K562 (cell line): ENCODE measurements at regions not wholly inside any gene's neighbourhood (a gene's known extent, or its start where the extent isn't known, plus 50 kb on each side); places are given as distances from the start of the nearest gene placed in this dataset.

Experiments
- ATAC-seq: fragments of 200-7000 bp; cut with Tn5 transposase; 3 replicates; pipeline ENCODE4 v1.9.1; 2020; ENCODE audit warnings: moderate library complexity
- BruUV-seq: library from RNA; stranded (reverse); fragments of 400-500 nt; replicated peaks from 2 replicates; lab custom pipeline; 2021; lab: Mats Ljungman, UMichigan
- CTCF ChIA-PET: fragments of 300-600 bp; formaldehyde crosslinking; extraction: SDS; loops from one replicate; lab custom pipeline; 2021; ENCODE audit warnings: low intra/inter-chr PET ratio; lab: Yijun Ruan, JAX
- POLR2A ChIA-PET: fragments of 300-600, 350-650 bp; sonication (Branson Sonifier 250); formaldehyde crosslinking; extraction: SDS; loops from one replicate; lab custom pipeline; 2021; ENCODE audit warnings: antibody characterized with exemption, inconsistent platforms; lab: Yijun Ruan, JAX
- DNase-seq, 4 experiments: peaks; one replicate each; pipeline versions ENCODE4 v3.0.0 to v3.0.0-alpha.2; 2011 to 2018; ENCODE audit warnings: low spot score in 3 of 4, mixed read lengths in 3 of 4; ENCODE audit errors: extremely low read depth in 1 of 4
- FAIRE-seq: peaks from 2 replicates; lab custom pipeline; 2011; peaks lifted over from hg19 to GRCh38; lab: Jason Lieb, UNC
- H2AFZ ChIP-seq: 2 replicates; pipeline ENCODE4 v1.6.0; 2011; ENCODE audit warnings: low read depth, low read length, control low read depth, inconsistent platforms
- H3K27ac ChIP-seq: fragments of 200-600 bp; 3 replicates; pipeline ENCODE4 v1.8.0; 2011; ENCODE audit warnings: low read depth, mild to moderate bottlenecking, control low read depth, inconsistent platforms, low read length, moderate library complexity, mixed read lengths; ENCODE audit errors: extremely low read depth
- H3K27me3 ChIP-seq, 2 experiments: fragments of 300-600 bp in 1 of 2; 2 replicates in 1 of 2; 3 replicates in 1 of 2; pipeline versions ENCODE4 v1.6.0 to v1.8.0; 2011; ENCODE audit warnings: inconsistent platforms in 2 of 2, low read length in 2 of 2, mild to moderate bottlenecking in 1 of 2, mixed read lengths in 1 of 2, moderate library complexity in 1 of 2; ENCODE audit not compliant: control insufficient read depth in 2 of 2, insufficient read depth in 2 of 2
- H3K36me3 ChIP-seq: fragments of 300-600 bp; 3 replicates; pipeline ENCODE4 v1.8.0; 2011; ENCODE audit warnings: mild to moderate bottlenecking, low read length, inconsistent platforms; ENCODE audit not compliant: control insufficient read depth, insufficient read depth
- H3K4me1 ChIP-seq, 2 experiments: fragments of 200-600 bp in 1 of 2; replicated peaks in 1 of 2; 2 replicates in 1 of 2; 3 replicates in 1 of 2; pipeline versions ENCODE4 v1.5.1 to v1.8.0; 2011; ENCODE audit warnings: inconsistent platforms in 2 of 2, low read length in 2 of 2, mild to moderate bottlenecking in 1 of 2, mixed read lengths in 1 of 2, moderate library complexity in 1 of 2; ENCODE audit not compliant: control insufficient read depth in 2 of 2, insufficient read depth in 2 of 2
- H3K4me2 ChIP-seq: 2 replicates; pipeline ENCODE4 v1.6.1; 2011; ENCODE audit warnings: low read length, control low read depth, inconsistent platforms, mixed read lengths; ENCODE audit not compliant: insufficient read depth
- H3K4me3 ChIP-seq: fragments of 200-600 bp; sonication (generic), shearing (Covaris generic); 2 replicates; pipeline ENCODE4 v1.5.1; 2016; ENCODE audit warnings: control low read depth, inconsistent platforms
- H3K79me2 ChIP-seq: fragments of 200-600 bp; 3 replicates; pipeline ENCODE4 v1.8.0; 2011; ENCODE audit warnings: low read length, inconsistent platforms; ENCODE audit not compliant: control insufficient read depth, insufficient read depth
- H3K9ac ChIP-seq, 2 experiments: 2 replicates each; pipeline versions ENCODE4 v1.6.0 to v1.6.1; 2011; ENCODE audit warnings: low read depth in 2 of 2, low read length in 2 of 2, control low read depth in 1 of 2, inconsistent platforms in 1 of 2, mild to moderate bottlenecking in 1 of 2, mixed read lengths in 1 of 2; ENCODE audit not compliant: insufficient read depth in 1 of 2
- H3K9me1 ChIP-seq: one replicate; pipeline ENCODE4 v1.6.0; 2011; ENCODE audit warnings: inconsistent platforms, mild to moderate bottlenecking, low read length, moderate library complexity; ENCODE audit not compliant: control insufficient read depth, insufficient read depth
- H3K9me3 ChIP-seq: replicated peaks from 2 replicates; pipeline ENCODE4 v1.5.1; 2011; ENCODE audit warnings: low read depth, low read length, inconsistent platforms; ENCODE audit not compliant: control insufficient read depth, insufficient read depth
- H4K20me1 ChIP-seq: replicated peaks from 2 replicates; pipeline ENCODE4 v1.6.1; 2011; ENCODE audit warnings: low read length, inconsistent platforms, mixed read lengths; ENCODE audit not compliant: control insufficient read depth, insufficient read depth
- BRD4 ChIP-seq: fragments of 200-600 bp; sonication (generic); IDR thresholded peaks from 2 replicates; pipeline ENCODE4 v1.6.1; 2017; ENCODE audit warnings: inconsistent platforms
- E2F5 ChIP-seq: sonication (generic); formaldehyde crosslinking; IDR thresholded peaks from 2 replicates; pipeline ENCODE4 v1.8.0; 2022; ENCODE audit warnings: mild to moderate bottlenecking, missing genetic modification reagents
- E2F6 ChIP-seq, 2 experiments: IDR thresholded peaks; 2 replicates each; pipeline ENCODE4 v1.6.1; 2011; ENCODE audit warnings: borderline replicate concordance in 1 of 2, control low read depth in 1 of 2, low read depth in 1 of 2, low read length in 1 of 2, mild to moderate bottlenecking in 1 of 2, mixed read lengths in 1 of 2, moderate library complexity in 1 of 2; ENCODE audit not compliant: insufficient read depth in 1 of 2, insufficient read length in 1 of 2, poor library complexity in 1 of 2, severe bottlenecking in 1 of 2; ENCODE audit errors: extremely low read depth in 1 of 2
- MYC ChIP-seq, 2 experiments: fragments of 250-450 bp in 1 of 2; sonication (Bioruptor Pico) in 1 of 2; IDR thresholded peaks; 2 replicates each; pipeline versions ENCODE4 v1.5.1 to v1.6.1; 2012 to 2021; ENCODE audit warnings: low read depth in 2 of 2, borderline replicate concordance in 1 of 2, improper control_type of control experiment in 1 of 2, low read length in 1 of 2, mild to moderate bottlenecking in 1 of 2, moderate library complexity in 1 of 2
- SRSF9 ChIP-seq: fragments of 200-400 bp; formaldehyde crosslinking; IDR thresholded peaks from 2 replicates; pipeline ENCODE4 v1.6.1; 2017; ENCODE audit warnings: low read depth, low read length, borderline replicate concordance
- ZBTB7A ChIP-seq: IDR thresholded peaks from 2 replicates; pipeline ENCODE4 v1.6.1; 2011; ENCODE audit warnings: low read depth, mild to moderate bottlenecking, low read length, moderate library complexity, borderline replicate concordance; ENCODE audit not compliant: control insufficient read depth
- ZNF77 ChIP-seq: fragments of 250-450 bp; sonication (Bioruptor Pico); IDR thresholded peaks from 2 replicates; pipeline ENCODE4 v1.5.0; 2020
- WGBS: fragments of 100-300 bp; shearing (Covaris generic); methylation state at CpG from one replicate; pipeline ENCODE4 v1.1.6; 2016; ENCODE audit warnings: low coverage, mixed read lengths; ENCODE audit not compliant: insufficient coverage; ENCODE audit errors: missing lambda C conversion rate; 5-methylcytosine and 5-hydroxymethylcytosine counted together
- in situ Hi-C: fragments of 300-500 bp; cut with MboI; formaldehyde crosslinking; loops from 4 replicates; pipeline ENCODE4 v1.15.0; 2018; ENCODE audit warnings: inconsistent platforms, mixed read lengths
- intact Hi-C: fragments of 100-400 bp; cut with micrococcal nuclease; formaldehyde crosslinking; loops from 2 replicates; pipeline ENCODE4 v1.14.2; 2022
- TF ChIP-seq, protein P1 (sequence below): fragments of 250-450 bp; sonication (Bioruptor Pico); IDR thresholded peaks from 2 replicates; pipeline ENCODE4 v1.9.0; 2021; ENCODE audit warnings: mild to moderate bottlenecking
- TF ChIP-seq, protein P2 (sequence below): fragments of 450-650 bp; IDR thresholded peaks from 2 replicates; pipeline ENCODE4 v1.6.1; 2014; ENCODE audit warnings: low read depth, mild to moderate bottlenecking, moderate library complexity, borderline replicate concordance

- H4K20me1 ChIP-seq: no peaks in the 10 kb centered on the region
- no peak overlapping the region for H3K4me2 ChIP-seq
- no peak overlapping the region for H2AFZ ChIP-seq
- 0% methylated on average over 4 of the region's 4 CpGs for WGBS
- no peaks in the 10 kb centered on the region for H3K9me1 ChIP-seq
- no peak overlapping the region for H3K4me3 ChIP-seq
- DNase-seq (no peak), FAIRE-seq (no peak), ATAC-seq (no peak)
- no peak overlapping the region for H3K27ac ChIP-seq
- H3K9ac ChIP-seq: no peak overlapping the region
- in situ Hi-C loops (no loop called here), intact Hi-C loops (no loop called here)
- H3K4me1 ChIP-seq: no peaks in the 10 kb centered on the region
- H3K27me3 ChIP-seq: no peaks in the 10 kb centered on the region
- CTCF ChIA-PET: no interaction called here
- BruUV-seq: no TSS peak
- POLR2A ChIA-PET: interaction anchor here (1.5 kb wide), 1 partner anchor 8 kb away, joined by 4 read pairs; no protein-coding TSS in a partner anchor
- TF ChIP-seq, protein P1, sequence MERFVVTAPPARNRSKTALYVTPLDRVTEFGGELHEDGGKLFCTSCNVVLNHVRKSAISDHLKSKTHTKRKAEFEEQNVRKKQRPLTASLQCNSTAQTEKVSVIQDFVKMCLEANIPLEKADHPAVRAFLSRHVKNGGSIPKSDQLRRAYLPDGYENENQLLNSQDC: no peak
- TF ChIP-seq ZNF77 (CRISPR knock-in tag) (no peak), E2F5 (CRISPR knock-in tag) (no peak)
- H3K9me3 ChIP-seq: no peaks in the 10 kb centered on the region
- no peaks in the 10 kb centered on the region for H3K79me2 ChIP-seq
- no peaks in the 10 kb centered on the region for H3K36me3 ChIP-seq
Measured at GRCh38 chr18:7395566-7395965, 164.7 kb downstream of the LRRC30 start.

- ATAC-seq (no peak), DNase-seq (no peak), FAIRE-seq (no peak)
- no peaks in the 10 kb centered on the region; a peak in 1 of 5 replicates for H3K27me3 ChIP-seq
- no peak overlapping the region for H3K4me3 ChIP-seq
- WGBS: 0% methylated on average over 3 of the region's 3 CpGs
- no peak overlapping the region for H2AFZ ChIP-seq
- intact Hi-C loops (no loop called here), in situ Hi-C loops (no loop called here)
- no peak overlapping the region for H3K9ac ChIP-seq
- no peaks in the 10 kb centered on the region for H3K79me2 ChIP-seq
- BruUV-seq: no TSS peak
- no peaks in the 10 kb centered on the region; a peak in 1 of 5 replicates for H3K4me1 ChIP-seq
- H3K9me1 ChIP-seq: no peaks in the 10 kb centered on the region
- POLR2A ChIA-PET: no interaction called here
- CTCF ChIA-PET: no interaction called here
- no peaks in the 10 kb centered on the region for H3K36me3 ChIP-seq
- no peaks in the 10 kb centered on the region for H4K20me1 ChIP-seq
- H3K27ac ChIP-seq: no peak overlapping the region
- H3K9me3 ChIP-seq: no peaks in the 10 kb centered on the region
- no peak overlapping the region for H3K4me2 ChIP-seq
- TF ChIP-seq E2F6 (IDR thresholded peaks at IDR 0.05; ENCODE audit: borderline replicate concordance in 1 of 2, extremely low read depth in 1 of 2, insufficient read depth in 1 of 2, insufficient read length in 1 of 2, low read depth in 1 of 2, low read length in 1 of 2, poor library complexity in 1 of 2, severe bottlenecking in 1 of 2) (no peak), MYC (IDR thresholded peaks at IDR 0.05; ENCODE audit: low read depth, low read length) (no peak), MYC (CRISPR knock-in tag; IDR thresholded peaks at IDR 0.05; ENCODE audit: borderline replicate concordance, low read depth) (no peak), SRSF9 (no peak), BRD4 (no peak), ZBTB7A (no peak)
- TF ChIP-seq, protein P2, sequence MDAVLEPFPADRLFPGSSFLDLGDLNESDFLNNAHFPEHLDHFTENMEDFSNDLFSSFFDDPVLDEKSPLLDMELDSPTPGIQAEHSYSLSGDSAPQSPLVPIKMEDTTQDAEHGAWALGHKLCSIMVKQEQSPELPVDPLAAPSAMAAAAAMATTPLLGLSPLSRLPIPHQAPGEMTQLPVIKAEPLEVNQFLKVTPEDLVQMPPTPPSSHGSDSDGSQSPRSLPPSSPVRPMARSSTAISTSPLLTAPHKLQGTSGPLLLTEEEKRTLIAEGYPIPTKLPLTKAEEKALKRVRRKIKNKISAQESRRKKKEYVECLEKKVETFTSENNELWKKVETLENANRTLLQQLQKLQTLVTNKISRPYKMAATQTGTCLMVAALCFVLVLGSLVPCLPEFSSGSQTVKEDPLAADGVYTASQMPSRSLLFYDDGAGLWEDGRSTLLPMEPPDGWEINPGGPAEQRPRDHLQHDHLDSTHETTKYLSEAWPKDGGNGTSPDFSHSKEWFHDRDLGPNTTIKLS: no peak
Measured at GRCh38 chr18:7413906-7414305, 153.2 kb upstream of the PTPRM start.
